Glomerular visceral epithelial cell (primary cell): ENCODE measurements at regions not wholly inside any gene's neighbourhood (a gene's known extent, or its start where the extent isn't known, plus 50 kb on each side); places are given as distances from the start of the nearest gene placed in this dataset.

Source experiments
- DNase-seq: peaks from one replicate; pipeline ENCODE4 v3.0.0-alpha.2; 2016; ENCODE audit errors: extremely low spot score

DNA sequence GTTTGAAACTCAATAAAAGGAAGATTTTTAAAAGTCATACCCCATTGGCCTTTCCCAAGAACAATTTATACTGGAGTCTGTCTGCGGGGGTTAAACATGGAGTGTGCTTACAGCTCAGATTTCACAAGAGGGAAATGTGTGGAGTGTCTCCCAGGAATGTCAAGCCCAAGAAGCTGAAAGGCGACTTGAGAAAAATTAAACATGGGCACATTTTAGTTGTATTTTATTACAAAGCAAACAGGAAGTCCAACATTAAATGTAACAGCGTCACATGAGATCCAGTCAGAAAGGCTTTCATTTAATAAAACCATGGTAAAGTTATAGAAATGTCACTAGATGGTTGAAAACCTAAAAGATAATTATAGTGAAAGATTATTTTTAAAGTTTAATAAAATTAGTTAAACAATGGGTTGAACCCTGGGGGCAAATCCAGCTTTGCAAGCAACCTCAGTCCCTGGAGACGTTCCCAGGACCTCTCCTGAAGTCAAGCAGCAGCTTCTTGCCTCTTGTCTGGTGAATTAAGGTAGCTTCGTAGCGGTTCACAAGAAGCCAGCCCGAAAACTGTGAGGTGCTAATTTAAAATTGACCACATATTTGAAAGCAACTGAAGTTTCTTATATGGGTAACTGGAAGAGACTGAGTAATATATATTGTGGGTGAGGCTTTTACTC is 168.4 kb upstream of the EDNRA start:
- no peak for DNase-seq

- DNase-seq: no peak
These were observed 167.8 kb upstream of the EDNRA start for GRCh38 chr4:147313108-147313507.

DNA sequence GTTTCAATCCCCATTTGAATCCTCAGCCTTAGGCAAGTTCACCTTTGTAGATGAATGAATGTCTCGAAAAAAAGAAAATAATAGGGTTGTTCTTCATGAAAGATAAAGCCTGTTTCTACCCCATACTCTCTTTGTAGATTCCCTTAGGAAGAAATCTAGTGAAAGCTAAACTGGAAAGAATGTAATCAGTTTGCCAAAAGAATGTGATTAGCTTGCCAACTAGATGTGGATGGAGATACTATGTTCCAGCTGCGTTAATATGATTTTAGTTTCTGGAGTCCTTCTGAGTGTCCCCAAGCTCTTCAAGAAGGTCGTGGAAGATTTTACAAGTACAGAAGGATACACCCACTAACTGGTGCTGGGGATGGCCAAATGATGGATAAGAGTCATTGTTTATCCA is 162.3 kb upstream of the EDNRA start:
- no peak for DNase-seq

DNA sequence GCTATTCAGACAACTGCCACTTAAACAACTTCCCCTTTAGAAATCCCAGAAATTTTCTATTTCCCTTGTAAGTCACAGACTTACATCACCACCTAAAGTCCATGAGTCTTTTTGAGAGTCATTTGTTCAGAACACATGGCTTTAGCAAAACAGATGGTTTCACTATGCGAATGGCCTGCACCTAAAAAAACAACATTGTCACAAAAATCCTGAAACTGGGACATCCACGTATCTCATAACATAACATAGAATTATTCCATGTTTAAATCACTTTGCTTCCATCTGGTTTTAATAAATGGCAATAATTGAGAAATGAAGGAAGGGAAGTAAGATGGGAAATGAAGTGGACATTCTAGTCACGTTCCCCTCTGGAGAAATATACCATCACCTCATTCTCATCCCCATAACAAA is 155.3 kb upstream of the EDNRA start:
- no peak for DNase-seq

DNA sequence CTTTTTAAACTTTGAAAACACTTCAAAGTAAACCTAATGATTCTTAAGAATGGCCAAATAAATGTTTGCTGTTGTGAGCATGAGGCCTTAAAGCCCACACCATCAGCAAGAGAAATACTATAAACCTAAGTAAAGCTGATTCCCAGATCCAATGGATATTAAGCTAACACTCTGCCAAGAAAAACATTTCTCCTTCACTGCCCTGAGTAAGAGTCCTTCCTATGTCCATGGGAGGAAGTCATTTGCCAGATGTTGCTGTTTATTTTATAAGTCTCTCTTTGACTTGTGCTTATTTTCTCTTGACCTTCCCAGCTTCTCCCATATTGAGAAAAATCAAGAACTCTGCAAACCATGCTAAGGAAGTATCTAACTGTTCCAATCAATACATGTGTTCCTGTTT is 154.3 kb upstream of the EDNRA start:
- DNase-seq: no peak

DNA sequence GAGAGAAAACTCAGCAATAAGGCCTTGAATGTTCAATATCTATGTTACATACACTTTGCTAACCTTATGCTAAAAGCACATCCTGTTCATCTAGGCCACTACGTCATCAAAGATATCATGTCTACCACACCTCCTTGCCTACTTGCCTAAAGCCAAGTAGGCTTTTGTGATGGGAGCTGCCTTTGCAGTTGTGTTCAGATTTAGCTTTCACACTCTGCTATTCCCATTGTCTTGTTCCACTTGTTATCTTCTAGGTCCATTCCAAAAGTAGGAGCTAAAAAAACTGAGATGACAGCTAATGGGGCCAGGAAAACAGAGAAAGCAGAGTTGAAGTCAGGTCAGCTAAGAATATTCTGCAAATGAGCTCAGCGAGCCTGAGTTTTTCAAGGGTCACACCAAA is 153.6 kb upstream of the EDNRA start:
- DNase-seq: no peak

- no peak for DNase-seq
These were observed 152.7 kb upstream of the EDNRA start for GRCh38 chr4:147328189-147328588.

DNA sequence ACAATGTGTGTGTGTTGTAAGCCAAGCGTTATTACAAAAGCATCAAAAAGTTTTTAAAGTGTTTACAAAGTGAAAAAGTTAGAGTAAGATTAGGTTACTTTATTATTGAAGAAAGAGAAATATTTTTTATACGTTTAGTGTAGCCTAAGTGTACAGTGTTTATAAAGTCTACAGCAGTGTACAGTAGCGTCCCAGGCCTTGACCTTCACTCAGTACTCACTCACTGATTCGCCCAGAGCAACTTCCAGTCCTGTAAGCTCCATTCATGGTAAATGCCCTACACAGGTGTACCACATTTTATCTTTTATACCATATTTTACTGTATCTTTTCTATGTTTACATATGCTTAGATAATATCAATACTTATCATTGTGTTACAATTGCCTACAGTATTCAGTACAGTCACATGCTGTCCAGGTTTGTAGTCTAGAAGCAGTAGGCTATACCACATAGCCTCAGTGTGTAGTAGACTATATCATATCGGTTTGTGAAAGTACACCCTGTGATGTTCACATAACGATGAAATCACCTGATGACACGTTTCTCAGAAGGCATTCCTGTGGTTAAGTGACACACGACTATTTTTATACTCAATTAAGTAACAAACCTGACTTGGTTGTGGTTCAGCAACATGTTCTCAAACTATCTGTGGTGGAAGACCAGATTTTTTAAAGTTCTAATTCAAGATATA is 152.0 kb upstream of the EDNRA start:
- no peak for DNase-seq

DNA sequence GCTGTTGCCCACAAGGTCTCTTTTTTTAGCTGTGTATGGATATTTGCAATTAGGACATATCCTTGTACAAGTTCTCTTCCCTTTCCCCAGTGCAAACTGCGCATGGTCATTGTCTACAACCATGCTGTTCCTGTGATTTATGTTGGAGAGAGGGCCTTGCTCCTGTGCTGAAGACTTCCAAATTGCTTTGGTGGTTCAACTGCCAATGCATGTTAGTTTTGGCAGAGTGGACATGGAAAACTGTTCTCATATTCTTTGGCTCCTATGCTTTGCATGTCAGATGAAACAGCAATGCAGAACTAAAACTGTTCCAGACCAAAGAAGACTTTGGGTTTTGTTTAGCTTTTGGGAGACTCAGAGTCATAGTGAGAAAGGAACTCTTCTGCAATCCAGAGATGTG is 148.8 kb upstream of the EDNRA start:
- DNase-seq: no peak

GRCh38 chr4:147334478-147334877 is 146.4 kb upstream of the EDNRA start:
- no peak for DNase-seq

- no peak for DNase-seq
These were observed 145.7 kb upstream of the EDNRA start for GRCh38 chr4:147335183-147335582.

DNA sequence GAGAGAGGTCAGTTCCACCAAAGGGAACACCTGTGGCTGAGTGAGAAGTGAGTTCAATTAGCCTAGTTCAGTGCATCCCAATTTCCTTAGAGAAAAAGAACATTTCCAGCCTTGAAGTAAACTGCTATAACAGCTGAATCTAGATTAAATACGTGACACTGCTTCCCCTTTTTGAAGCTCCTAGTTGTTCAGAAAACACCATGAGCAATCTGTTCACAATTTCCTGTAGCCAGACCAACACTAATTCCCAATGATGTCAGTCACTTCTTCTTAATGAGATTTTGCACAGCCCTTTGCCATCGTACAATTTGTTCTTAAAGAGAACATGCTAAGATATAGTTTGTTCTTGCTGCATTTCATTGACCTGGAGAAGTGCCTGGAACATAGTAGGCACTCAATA is 144.6 kb upstream of the EDNRA start:
- DNase-seq: no peak

DNA sequence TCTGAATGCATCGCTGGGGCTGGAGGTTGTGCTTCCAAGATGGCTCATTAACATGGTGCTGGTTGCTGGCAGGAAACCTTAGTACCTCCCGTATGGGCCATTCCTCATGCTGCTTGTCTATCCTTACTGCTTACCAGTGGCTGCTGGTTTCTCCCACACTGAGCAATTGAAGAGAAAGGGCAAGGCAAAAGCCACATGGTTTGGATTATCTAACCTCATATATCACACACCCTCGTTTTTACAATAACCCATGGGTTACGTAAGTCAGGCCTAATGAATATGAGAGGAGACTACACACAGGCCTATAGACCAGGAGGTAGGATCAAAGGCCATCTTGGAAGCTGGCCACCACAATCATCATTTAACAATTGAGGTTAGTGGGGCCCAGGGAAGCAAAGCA is 141.8 kb upstream of the EDNRA start:
- no peak for DNase-seq

- no peak for DNase-seq
These were observed 140.8 kb upstream of the EDNRA start for GRCh38 chr4:147340111-147340510.

DNA sequence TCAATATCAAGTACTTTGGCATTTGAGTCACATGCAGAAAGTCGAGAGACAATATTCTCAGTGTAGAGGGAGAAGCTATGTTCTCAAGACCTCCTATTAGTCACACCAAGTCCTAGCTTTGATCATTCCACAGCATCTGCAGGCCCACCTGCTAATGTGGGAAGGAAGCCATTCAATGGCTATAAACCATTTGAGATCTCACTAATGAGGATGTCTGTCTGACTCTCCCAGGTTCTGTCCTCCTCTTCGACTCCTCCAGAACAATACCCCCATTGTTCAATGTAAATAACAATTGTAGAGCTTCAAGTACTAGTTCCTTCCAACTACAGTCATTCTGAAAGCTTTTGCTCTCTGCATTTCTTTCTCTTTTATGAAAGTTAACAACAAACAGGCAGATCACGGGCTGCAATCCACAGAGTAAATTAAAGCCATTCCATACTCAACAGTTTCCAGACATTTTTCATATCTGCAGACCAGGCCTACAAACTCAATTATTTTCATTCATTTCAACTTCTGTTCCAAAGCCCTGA is 140.2 kb upstream of the EDNRA start:
- no peak for DNase-seq

GRCh38 chr4:147343692-147344091 is 137.2 kb upstream of the EDNRA start:
- no peak for DNase-seq

GRCh38 chr4:147345662-147346061 is 135.2 kb upstream of the EDNRA start:
- DNase-seq: no peak

- DNase-seq: no peak
These were observed 133.7 kb upstream of the EDNRA start for GRCh38 chr4:147347217-147347616.

GRCh38 chr4:147349193-147349592 is 131.7 kb upstream of the EDNRA start:
- no peak for DNase-seq

DNA sequence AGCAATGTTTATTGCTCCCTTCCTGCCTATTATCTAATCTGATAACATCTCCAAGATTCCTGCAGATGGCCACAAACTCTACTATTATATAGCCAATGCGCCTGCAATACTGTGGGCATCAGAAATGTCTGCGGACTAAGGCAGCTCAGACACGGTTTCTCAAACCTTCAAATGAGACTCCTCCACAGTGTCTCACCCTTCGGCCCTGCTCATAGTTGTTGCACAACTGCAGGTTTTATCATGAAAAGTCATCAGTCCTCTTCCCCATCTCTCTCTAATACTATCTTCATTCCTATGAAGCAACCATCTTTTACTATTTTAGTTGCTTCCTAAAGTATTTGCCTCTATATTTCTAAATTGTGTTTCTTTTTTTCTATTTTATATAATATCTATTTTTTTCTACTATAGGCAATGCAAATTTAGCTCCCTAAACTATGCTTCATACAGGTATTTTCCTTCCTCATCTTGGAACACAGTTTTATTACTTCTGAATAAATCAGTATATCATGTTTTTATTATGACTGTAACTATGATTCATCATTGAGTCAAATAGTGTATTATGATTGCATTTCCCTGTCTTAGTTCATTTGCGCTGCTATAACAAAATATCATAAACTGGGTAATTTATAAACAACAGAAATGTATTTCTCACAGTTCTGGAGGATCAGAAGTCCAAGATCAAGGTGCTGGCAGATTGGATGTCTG is 129.7 kb upstream of the EDNRA start:
- DNase-seq: no peak

DNA sequence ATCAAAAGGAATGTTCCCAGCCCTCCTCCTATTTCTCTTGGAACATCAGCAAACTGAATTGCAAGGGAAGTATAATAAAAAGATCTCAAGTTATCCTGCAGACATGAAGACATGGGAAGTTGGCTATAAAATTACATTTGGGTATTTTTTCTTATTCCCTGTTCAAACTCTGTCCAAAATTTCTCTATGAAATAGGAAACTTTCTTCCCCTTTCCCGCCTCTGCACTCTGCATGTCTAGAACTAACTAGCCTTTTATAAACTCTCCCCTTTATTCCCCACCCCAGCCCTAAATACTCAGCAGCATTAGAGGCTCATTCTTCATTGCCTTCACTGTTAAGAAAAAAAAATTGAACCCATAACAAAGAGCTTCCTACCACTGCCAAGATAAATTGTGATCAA is 126.7 kb upstream of the EDNRA start:
- DNase-seq: no peak

DNA sequence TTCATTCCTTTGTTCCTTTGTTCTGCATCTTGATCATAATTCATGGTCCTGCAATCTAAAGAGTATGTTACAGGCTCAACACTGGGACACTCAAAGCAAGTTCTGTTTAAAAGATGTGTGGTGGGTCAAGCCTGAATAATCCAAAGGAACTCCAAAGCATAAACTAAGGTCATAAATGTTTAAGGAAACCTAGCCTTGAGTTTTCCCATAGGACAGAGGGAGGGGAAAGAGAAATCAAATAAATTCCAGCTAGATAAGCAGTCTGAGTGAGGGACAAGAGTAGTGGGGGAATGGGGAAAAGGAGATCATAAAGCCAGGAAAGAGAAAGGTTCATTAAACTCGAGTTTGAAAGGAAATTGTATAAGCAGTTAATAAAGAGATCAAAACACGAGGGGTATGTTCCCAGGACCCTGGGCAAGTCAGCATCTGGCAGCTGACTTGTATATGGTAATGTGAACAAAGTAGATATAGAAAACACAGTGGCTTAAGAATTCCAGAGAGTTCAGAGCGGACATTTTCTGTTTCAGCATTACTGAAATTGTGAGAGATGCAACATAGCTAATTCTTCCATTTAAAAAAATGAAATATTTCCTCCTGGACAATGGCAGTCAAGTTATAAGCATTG is 125.8 kb upstream of the EDNRA start:
- no peak for DNase-seq
